HTR-8/SVneo (cell line): ENCODE measurements at regions not wholly inside any gene's neighbourhood (a gene's known extent, or its start where the extent isn't known, plus 50 kb on each side); places are given as distances from the start of the nearest gene placed in this dataset.
"Not testable (repeated sequence)": the region's sequence is repeated elsewhere in the genome, so short reads cannot be mapped to it uniquely, and the experiment has no call there.

ENCODE experiments used
- DNase-seq: peaks from one replicate; pipeline ENCODE4 v3.0.0; 2011; ENCODE audit warnings: low spot score, mixed read lengths; ENCODE audit not compliant: insufficient read length
- FAIRE-seq: peaks from 2 replicates; lab custom pipeline; 2011; peaks lifted over from hg19 to GRCh38; lab: Jason Lieb, UNC

DNA sequence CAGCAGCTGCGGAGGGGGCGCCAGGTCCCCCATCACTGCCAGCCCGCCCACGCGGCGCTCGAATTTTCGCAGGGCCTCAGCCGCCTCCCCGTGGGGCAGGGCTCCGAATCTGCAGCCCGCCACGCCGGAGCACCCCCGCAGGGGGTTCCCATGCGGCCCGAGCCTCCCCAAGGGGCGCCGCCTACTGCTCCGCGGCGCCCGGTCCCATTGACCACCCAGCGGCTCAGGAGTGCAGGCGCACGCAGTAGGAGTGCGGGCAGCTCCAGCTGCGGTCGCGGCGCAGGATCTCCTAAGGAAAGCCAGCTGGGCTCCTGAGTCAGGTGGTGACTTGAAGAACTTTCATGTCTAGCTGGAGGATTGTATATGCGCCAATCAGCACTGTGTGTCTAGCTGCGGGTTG, 155.3 kb upstream of the RREB1 start:
- DNase-seq (no peak), FAIRE-seq (no peak)

DNA sequence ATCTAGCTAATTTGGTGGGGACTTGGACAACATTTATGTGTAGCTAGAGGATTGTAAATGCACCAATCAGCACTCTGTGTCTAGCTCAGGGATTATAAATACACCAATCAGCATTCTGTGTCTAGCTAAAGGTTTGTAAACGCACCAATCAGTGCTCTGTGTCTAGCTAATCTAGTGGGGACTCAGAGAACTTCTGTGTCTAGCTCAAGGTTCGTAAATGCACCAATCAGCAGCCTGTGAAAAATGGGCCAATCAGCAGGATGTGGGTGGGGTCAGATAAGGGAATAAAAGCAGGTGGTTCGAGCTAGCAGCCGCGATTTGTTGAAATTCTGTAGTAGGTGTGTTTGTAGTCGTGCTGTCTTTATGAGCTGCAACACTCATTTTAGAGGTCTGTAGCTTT, 154.8 kb upstream of the RREB1 start:
- FAIRE-seq, result not testable (repeated sequence)

DNA sequence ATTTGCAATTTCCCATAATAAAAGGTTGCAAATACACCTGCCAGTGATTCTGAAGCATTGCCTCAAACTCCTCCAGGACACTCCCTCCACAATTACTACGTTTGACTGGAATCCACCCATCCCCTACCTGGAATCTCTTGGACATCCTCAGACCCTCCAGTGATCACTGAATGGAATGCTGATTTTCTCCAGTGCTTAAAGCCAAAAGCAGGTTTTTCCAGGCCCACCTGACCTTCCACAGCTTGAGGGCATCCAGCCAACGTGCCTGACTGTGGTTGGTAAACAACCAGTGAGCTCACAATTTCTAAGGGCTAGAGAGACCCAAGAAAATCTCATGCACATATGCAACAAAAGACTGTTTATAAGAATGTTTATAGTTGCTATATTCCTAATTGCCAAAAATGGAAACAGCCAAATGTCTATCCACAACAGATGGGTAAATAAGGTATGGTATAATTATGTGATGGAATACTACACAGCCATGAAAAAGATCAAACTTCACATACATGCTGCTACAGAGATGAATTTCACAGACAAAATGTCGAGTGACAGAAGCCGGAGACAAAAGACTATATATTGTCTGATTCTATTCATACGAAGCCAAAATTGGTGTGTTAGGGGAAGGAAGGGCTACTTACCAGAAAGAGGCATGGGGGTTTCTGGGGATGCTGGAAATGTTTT, 147.1 kb upstream of the RREB1 start:
- no peak for FAIRE-seq

More for the DNA sequence above, 154.8 kb upstream of the RREB1 start:
- DNase-seq, result not testable (repeated sequence)

DNA sequence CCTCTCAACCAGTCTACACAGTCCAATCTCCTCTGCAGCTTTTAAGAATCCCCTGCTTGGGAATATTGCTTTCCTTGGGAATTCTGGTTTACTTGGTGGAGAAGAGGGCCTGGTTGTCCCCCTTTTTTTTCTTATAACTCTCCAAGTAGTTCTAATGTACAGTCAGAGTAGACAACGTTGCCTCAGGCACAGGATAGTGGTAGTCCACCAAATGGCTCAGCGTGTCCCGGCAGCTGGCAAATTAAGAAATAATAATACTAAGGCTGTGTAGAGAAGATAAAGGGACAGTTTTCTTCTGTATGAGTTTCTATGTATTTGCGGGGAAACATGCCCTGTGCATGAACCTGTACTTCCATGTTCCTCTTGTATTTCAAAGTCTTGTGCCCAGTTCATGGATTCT, 145.7 kb upstream of the RREB1 start:
- DNase-seq (no peak), FAIRE-seq (no peak)

More for the DNA sequence above, 147.1 kb upstream of the RREB1 start:
- DNase-seq, result no peak

DNA sequence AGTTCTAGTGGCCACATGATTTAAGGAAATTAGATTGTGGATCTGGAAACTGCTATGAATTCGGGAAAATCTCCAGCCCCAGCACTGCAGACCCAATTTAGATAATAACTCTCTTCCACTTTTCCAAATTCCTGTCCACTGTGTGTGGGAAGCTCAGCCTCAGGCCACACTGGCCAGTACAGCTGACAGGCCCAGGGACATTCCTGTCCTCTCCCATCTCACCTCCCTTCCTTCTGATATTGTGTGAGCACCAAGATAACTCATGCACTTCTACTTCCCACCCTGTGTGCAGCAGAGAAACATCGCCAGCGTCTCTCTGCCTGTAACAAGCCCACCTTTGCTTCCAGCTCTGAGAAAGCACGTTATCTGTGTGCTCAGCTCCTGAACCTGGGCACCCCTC, 145.1 kb upstream of the RREB1 start:
- no peak for DNase-seq
- FAIRE-seq, result no peak

DNA sequence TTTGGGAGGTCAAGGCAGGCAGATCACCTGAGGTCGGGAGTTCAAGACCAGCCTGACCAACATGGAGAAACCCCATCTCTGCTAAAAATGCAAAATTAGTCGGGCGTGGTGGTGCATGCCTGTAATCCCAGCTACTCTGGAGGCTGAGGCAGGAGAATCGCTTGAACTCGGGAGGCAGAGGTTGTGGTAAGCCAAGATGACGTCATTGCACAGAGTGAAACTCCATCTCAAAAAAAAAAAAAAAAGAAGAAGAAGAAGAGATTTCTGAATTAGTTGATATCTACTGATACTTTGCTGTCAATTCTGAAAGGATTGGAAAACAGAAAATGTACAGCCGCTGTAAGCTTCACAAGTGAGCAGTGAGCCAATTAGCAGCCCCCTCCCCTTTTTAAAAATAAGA, 144.4 kb upstream of the RREB1 start:
- DNase-seq, FAIRE-seq: not testable (repeated sequence)

DNA sequence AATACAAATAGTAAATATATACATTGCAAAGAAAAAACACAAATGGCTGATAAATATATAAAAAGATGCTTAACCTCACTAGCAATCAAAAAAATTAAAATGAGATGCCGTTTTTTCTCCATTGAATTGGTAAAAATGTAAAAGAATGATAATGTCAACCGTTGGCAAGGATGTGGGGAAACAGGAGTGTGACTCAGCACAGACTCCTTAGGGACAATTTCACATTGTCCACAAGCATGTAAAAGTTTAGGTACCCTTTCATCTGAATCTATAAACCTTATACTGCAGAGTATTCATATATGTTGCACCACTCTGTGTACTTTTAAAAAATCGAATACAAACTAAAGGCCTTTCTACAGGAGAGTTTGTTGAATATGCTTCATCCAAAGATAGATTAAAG, 143.1 kb upstream of the RREB1 start:
- DNase-seq (no peak), FAIRE-seq (no peak)

DNA sequence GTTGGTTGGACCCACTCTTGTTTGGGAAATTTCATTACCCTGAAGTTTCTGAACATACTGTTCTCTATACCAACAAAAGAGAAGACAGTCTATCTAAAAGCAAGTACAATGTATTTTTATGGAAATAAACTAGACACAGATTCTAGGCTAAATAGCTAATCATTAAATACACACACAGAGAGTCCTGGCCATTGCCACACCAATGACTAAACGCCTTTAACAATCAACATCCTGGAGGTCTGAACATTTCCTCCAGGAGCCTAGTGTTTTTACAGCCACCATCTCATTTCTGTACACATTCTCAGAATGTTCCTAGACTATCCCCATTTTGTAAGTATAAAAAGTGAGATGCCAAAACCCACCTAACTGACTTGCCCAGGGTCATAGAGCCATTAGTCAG, 141.6 kb upstream of the RREB1 start:
- FAIRE-seq (no peak), DNase-seq (no peak)

DNA sequence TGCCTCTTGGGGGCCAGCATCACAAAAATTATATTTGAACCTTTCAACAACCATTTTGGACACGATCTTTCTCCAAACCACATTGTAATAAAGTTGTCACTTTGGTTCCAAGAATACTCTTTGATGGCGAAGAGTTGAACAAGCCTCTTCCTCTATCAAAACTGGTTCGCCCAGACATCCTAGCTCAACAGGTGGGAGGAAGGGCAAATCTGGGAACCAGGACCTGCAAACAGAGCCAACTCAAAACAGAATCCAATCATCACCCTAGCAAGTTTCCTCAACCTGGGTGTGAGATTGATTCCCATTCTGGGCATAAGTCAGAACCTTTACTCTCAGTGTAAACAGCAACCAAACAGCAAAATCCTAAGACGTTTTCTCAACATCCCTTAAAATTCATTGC, 141.2 kb upstream of the RREB1 start:
- FAIRE-seq, result no peak
- no peak for DNase-seq

DNA sequence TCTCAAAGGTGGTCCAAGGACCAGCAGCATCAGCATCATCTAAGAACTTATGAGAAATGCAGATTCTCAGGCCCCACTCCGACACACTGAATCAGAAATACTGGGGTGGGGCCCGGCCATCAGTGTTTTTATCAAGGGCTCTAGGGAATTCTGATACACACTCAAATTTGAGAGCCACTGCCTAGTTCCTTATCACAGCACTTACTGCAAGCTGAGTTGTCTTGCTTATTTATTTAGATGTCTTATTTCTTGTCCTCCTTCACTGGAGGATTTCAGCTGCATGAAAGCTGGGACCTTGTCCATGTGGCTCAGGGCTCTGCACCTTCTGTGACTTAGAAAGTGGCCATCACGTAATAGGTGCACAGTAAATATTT, 139.4 kb upstream of the RREB1 start:
- FAIRE-seq, result no peak

DNA sequence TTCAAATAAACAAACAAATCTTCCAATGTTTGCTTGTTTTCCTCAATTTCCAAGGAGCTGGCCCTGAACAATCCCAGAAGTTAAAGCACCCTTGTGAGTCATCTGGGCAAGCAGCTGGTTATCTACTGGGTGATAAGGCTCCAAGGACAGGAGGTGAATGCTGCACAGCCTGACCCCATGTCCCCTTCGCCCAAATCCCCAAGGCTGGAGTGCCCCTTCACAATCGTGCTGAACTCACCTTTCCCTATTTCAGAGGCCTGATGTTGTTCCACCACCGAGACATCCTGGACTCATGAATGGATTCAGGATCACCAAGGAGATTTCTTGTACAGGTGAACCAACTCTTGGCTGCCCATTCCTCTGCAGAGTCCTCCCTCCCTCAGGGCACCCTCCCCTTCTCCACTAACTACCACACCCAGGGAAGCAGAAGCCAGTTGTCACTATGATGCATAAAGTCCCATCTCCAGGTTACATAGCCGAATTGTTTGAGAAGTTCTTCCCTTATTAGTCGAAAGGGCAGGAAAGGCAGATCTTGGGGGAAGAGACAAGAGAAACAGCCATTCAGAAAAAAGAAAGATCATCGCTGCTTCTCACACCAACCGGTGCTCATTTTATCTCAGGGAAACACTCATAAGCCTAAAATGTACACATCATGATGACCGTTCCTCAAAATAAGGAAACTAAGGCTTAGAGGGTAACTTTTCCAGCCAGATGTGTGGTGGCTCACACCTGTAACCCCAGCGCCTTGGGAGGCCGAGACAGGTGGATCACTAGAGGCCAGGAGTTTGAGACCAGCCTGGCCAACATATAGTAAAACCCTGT, 138.8 kb upstream of the RREB1 start:
- FAIRE-seq (no peak), DNase-seq (no peak)

More for the DNA sequence above, 139.4 kb upstream of the RREB1 start:
- no peak for DNase-seq

DNA sequence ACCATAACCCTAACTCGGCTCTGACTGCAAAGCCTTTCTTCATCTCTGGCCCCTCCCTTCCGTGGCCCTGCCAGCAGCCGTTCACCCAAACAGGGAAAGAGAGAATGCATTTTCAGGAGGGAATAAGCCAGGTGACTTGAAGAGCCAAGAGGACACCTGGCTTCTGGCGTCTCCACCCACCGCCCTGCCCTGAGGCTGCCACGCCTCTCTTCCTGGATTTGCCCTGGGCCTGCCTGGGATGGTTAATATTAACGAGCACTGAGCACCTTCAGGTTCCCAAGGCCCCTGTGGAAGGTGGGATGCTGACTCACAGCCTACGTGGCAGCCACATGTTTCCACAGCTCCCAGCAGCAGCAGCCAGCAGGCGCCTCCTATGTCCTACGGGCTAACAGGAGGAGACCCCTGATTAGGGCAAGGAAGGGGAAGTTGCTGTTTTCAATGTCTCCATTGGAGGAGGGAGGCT, 138.0 kb upstream of the RREB1 start:
- no peak for DNase-seq
- FAIRE-seq, result no peak

DNA sequence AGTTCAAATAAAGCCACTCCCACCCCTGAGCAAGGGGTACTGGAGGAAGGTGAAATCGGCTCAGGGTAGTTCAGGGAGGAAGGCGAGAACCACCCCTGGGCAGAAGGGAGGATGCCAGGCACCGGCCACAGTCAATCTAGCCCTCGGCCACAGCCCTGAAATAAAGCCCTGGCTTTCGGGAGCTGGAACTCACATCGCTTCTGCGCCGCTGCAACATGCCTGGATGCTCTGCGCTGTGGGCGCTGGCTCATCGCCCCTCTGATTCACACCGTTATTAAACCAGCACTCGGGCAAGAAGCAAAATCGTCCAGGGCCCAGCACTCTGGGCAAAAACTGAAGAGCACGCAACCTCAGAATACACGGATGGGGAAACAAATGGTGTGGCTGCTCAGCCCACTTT, 136.9 kb upstream of the RREB1 start:
- FAIRE-seq (no peak), DNase-seq (no peak)

DNA sequence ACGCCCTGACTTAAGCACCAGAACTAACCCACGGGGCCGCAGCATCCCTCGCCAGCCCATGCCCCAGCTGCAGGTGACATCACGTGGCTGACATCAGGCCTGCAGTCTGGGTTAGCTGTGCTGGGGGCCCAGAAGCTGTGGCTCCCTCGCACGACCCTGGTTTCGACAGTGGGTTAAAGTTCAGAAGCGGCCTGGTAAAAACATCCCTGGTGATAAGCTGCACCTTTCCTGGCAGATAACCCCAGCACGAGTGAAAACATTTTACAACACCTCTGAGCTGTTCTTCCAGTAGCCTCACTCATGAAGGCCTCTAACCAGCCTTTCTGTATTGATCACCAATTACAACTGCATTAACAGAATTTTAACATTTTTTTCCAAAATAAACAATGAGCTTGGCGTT, 136.4 kb upstream of the RREB1 start:
- no peak for FAIRE-seq
- DNase-seq, result no peak

DNA sequence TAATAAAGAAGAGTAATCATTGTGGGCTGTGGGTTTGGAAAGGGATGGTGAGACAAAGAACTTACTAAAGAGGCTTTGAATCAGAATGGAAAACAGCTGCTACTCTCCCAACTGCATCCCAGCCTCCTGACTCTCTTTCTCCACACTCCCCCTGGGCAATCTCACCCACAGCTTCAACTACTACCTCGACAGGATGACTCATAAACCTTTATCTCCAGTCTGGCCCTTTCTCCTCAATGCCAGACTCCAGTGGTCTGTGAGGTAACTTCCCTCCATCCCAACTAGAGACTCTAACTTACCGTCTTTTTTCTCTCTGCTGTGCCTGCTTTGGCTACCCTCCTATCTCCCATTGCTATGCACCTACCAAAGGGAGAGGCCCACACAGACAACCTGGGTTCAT, 135.3 kb upstream of the RREB1 start:
- FAIRE-seq, result no peak
- peak; percentile 27 for DNase-seq

DNA sequence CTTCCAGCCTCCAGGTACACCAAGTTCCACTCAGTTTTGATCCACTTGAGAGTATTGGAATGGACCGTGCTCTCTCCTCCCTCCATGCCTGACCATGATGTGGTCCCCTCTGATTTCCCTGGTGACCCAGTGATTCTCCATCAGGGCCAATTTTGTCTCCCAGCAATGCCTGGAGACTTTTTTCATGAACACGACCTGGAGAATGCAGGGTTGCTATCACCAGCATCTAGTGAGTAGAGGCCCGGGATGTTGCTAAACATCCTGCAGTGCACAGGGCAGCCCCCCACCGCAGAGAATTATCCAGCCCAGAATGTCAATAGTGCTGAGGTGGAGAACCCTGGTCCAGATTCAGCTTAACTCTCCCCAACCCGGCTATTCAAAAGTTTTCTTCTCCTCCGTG, 134.0 kb upstream of the RREB1 start:
- FAIRE-seq (no peak), DNase-seq (no peak)

DNA sequence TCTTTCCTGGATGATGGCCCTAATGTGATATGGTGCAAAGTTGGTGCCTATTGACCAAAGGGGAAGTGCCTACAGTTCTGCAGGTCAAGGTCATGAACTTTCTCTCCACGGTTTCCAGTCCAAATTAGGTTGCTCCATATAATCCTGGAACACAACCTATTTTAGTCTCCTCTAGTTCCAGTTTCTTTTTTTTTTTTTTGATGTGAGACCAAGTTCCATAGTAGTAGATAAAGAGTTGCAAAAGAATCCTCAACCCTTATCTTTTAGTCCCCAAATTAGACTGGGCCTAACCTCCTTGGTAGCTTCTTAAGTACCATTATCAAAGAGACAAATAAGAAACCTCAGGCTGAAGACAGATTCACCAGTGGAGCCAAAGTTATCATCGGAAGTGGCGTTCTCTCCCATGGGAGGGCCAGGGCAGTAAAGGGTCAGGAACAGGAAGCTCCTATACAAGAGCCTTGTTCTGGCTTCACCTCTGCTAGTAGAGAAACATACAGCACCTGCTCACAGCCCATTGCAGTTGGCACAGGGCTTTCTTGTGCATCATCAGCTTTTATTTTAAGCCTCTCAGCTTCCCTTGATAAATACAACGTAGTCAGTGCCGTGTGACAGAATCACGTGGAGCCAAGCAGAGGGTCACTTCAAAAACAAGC, 132.2 kb upstream of the RREB1 start:
- FAIRE-seq (no peak), DNase-seq (no peak)

DNA sequence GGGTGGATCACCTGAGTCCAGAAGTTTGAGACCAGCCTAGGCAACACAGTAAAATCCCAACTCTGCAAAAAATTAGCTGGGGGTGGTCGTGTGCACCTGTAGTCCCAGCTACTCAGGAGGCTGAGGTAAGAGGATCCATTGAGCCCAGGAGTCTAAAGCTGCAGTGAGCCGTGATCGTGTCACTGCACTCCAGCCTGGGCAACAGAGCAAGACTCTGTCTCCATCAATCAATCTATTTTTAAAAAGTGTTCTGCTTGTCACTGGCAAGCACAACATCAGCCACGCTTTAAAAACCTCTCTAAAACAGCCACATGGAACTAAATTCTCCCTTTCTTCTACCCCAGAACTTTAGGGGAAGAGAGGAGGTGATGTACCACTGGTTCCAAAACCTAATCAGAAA, 131.6 kb upstream of the RREB1 start:
- DNase-seq (no peak), FAIRE-seq (no peak)

DNA sequence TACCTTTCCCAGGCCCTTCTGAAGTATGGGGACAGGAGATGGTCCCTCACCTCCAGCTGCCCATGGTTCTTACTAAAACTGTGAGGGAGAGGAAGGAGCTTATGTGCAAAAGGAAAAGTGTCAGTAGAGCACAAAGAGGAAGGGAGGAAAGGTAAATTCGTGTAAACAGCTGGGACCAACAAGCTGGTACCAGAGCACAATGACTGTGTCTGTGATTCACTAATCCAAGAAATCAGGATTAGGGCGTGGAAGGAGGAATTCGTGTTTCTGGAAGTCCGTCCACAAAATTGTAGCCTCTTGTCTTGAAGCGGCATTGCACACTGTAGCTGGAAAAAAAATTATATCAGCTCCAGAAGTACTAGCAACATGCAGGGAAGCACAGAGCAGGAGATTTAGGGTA, 129.0 kb upstream of the RREB1 start:
- no peak for DNase-seq
- FAIRE-seq, result no peak

DNA sequence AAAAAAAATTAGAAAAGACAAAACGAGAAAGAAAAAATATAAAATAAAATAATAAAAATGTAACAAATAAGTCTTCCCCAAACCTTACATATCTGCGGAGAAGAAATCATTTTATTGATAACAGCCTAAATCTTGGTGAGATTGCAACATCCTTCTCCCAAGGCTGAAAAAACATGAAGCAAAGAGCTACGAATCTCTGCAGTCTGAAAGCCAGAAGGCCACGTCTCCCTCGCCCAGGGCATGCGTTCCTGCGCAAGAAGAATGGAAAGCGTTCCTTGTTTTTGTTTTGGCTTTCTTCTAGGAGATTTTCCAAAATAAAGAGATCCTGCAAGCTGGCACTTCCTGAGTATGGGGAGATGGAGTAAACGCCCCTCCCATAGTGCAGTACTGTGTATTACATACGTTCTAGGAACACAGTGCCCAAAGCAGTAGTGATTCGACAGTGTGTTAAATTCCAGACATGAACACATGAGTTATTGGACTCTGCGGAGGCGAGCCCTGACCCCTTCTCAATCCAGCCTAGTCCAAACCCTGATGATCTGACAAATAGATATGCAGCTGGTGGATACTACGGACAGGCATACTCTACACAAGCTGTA, 126.7 kb upstream of the RREB1 start:
- FAIRE-seq, result no peak
- DNase-seq, result no peak
